ENCODE measurements at regions not wholly inside any gene's neighbourhood (a gene's known extent, or its start where the extent isn't known, plus 50 kb on each side); places are given as distances from the start of the nearest gene placed in this dataset.
A peak's percentile ranks its signal among the peaks of the same experiment; 100 is the strongest.
"Not testable (repeated sequence)": the region's sequence is repeated elsewhere in the genome, so short reads cannot be mapped to it uniquely, and the experiment has no call there.

DNA sequence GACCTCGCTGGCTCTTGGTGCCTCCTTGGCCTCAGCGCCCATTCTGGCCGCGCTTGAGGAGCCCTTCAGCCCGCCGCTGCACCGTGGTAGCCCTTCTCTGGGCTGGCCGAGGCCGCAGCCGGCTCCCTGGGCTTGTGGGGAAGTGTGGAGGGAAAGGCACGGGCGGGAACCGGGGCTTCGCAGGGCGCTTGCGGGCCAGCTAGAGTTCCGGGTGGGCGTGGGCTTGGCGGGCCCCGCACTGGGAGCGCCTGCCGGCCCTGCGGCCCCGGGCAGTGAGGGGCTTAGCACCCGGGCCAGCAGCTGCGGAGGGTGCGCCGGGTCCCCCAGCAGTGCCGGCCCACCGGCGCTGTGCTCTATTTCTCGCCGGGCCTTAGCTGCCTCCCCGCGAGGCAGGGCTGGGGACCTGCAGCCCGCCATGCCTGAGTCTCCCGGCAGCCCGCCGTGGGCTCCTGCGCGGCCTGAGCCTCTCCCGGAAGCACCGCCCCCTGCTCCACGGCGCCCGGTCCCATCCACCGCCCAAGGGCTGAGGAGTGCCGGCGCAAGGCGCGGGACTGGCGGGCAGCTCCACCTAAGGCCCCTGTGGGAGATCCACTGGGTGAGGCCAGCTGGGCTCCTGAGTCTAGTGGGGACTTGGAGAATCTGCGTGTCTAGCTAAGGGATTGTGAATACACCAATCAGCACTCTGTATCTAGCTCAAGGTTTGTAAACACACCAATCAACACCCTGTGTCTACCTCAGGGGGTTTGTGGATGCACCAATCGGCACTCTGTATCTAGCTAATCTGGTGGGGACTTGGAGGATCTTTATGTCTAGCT is 141.1 kb downstream of the SLCO4C1 start:
- FAIRE-seq; DNase-seq (ENCODE audit: insufficient read length, low spot score): not testable (repeated sequence)

DNA sequence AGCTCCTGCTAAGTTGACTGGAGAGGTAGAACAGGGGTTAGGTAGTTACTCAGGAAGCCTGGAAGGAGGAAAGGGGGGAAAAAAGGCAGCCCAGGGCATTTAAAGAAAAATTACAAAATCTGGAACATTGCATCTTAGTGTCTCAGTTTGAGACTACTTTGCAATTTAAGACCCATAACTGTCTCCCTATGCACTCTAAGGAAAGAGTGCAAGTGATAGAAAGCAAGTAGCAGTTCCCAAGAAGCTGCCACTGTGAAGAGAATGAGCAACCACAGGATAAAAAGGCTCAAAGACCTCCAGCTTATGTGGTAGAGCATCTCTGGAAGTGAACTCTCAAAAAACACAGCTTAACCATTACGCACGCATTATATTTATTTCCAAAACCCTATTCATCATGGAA is 141.8 kb downstream of the SLCO4C1 start:
- no peak for FAIRE-seq
- DNase-seq (ENCODE audit: insufficient read length, low spot score), result no peak

DNA sequence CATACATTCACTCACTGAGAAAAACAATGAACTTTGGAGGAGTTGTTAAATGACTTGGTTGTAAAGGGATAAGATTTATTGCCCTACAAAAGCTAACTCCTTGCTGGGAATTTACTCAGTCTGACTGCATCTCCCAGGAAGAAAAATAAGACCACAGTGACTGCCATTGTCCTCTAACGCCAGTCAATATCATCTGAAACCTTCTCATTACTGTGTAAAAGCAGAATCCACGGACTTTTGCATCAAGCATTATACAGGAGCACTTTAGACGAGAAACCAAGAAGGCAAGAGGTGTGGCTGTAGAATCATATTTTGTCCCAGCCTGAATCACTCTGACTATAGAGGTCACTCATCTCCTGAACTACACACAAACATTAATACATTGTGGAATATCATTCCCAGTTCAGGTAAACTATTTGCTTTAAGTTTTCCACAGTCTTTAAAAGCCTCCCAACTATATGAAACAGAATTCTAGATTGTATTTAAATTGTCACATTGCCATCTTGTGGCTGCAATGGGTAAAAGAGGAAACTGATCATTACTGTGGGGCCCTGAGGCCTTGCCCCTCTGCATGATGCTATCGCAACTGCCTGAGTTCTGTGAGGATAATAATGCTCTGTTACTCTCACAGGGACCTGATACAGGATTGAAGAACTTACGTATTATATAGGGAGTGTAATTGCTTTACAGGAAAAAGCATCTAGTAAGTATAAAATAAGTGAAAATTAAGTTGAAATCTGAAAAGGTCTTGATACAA is 142.9 kb downstream of the SLCO4C1 start:
- peak; percentile 19 for DNase-seq (ENCODE audit: insufficient read length, low spot score)
- no peak for FAIRE-seq

DNA sequence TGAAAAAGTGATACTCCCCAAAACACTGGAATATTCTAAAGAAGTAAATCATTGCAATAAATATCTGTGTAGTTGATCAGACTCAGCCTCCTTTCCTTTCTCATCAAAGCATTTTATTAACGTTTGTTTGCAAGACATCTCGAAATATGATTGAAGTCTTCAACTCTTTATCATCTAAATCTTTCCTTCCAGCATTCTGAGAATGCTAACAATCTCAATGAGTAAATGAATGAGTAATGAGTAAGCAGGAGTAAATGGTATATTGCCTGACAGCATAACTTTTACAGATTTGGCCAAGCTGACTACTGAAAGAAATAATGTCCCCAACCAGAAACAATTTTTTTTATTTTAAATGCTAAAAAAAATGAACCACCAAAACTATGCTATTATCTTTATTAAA is 157.1 kb downstream of the SLCO4C1 start:
- DNase-seq (ENCODE audit: insufficient read length, low spot score) (peak; percentile 2), FAIRE-seq (no peak)

DNA sequence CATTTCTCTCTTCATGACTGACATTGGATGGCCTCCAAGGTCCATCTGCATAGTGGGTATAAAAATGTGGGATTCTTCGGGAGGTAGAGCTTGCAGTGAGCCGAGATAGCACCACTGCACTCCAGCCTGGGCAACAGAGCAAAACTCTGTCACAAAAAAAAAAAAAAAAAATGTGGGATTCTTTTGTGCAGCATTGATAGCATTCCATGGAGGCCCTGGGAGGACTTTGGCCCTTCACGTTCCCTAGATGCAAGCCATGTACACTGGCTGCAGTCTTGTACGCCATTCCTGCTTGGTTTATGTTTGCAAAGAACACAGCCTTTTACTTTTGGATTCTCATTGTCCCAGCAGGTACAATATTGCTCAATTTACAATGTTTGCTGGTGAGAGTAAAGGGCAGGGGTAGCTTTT is 157.8 kb downstream of the SLCO4C1 start:
- DNase-seq (ENCODE audit: insufficient read length, low spot score) (no peak), FAIRE-seq (no peak)

DNA sequence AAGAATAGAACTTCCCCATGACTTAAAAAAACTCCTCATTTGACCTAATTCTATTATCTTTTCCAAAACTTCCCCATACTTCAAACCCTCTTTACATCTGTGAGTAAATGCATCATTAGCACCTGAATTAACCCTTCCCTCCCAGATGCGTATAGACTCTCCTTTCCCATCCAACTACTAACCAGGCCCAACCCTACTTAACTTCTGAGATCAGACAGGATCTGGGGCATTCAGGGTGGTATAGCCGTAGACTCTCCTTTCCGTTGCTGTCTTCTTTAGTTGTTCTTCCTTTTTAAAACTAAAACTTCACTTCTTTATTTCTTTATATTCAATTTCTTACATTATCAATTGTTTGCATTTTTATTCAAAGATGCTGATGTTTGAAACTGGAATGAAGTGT is 165.2 kb downstream of the SLCO4C1 start:
- no peak for FAIRE-seq
- DNase-seq (ENCODE audit: insufficient read length, low spot score), result no peak

DNA sequence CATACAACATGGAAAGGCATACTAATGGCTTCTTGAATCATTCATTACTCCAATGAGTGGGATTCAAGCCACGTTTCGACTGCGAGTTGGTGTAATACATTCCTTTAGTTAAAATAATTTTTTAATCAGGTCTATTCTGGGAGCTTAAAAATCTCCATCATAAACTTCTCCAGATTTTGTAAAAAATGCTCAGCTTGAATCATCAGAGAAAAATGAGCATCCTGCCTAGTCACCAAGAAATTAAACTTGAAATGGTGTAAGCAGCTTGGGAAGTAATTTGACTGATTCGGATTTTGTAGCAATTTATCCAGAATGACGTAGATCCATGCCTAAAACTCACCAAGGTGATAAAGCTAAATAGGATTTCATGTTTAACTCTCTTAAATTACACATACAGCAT is 165.7 kb downstream of the SLCO4C1 start:
- DNase-seq (ENCODE audit: insufficient read length, low spot score), result no peak
- FAIRE-seq, result no peak

DNA sequence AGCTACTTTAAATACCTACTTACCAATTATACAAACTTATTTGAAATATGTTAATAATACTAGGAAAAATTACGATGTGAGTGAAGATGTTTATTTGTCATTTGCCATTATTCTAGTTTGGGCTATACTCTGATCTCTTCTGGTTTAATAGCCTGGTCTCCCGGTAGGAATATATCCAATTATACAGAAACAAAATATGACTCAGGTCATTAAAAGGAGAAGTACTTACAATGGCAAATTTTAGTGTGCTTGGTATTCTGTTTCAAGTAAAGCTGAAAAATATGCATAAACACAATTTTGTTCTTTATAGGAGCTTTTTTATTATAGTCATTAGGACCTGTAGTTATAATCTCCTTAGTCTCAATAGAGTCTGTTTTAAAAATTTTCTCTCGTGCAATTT is 176.8 kb downstream of the SLCO4C1 start:
- DNase-seq (ENCODE audit: insufficient read length, low spot score) (no peak), FAIRE-seq (no peak)

DNA sequence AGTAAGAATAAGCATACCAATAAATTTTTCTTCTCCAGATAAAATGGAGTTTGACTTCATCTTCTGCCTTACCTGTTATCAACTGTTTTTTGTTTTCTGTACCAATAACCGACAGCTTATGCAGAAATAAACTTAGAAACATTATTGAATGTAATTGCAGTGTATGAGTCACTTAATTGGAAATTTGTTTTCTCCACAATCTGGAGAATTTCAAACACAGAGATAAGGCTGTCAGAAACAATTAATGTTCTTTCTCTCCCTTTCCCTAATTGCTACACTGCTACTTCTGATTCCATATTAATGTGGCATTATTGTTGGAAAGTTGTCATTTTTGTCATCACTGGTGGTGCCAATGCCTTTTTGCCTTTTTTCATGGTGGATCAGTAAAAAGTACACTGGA is 180.3 kb downstream of the SLCO4C1 start:
- no peak for DNase-seq (ENCODE audit: insufficient read length, low spot score)
- FAIRE-seq, result no peak

DNA sequence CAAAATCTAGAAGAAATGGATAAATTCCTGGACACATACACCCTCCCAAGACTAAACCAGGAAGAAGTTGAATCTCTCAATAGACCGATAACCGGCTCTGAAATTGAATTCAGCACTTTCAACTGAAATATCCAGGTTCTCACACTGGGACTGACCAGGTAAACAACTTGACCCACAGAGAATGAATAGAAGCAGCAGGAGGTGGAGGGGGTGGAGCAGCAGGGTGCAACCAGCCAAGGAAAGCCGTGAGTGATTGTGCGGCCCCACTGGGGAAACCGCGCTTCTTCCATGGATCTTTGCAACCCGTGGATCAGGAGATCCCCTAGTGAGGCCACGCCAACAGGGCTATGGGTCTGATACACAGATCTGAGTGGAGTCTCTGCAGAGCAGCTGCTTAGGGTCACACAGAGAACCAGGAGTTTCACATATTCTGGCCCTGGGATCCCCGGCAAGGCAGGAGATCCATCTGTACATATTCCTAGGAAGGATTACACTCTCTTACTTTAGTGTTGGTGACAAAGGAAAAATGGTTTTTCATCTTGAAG is 181.5 kb downstream of the SLCO4C1 start:
- DNase-seq (ENCODE audit: insufficient read length, low spot score) (no peak), FAIRE-seq (no peak)

DNA sequence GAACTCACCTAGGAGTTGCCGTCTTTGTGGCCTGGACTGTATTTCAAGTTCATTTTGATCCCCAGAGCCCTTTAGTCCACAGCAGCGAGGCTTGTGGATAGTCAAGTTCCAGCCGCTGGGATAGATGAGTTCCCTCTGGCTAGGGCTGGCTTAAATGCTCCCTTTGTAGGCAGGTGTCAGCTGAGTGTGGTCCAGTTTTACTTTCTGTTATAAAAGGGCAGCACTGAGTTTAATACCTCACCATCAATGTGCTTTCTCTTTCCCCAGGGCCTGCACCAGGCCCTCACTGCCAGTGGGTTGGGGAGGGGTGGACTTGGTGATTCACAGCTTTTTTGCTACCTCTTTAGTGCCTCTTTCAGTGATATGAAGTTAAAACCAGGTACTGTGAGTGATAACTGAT is 188.2 kb downstream of the SLCO4C1 start:
- DNase-seq (ENCODE audit: insufficient read length, low spot score) (no peak), FAIRE-seq (no peak)

DNA sequence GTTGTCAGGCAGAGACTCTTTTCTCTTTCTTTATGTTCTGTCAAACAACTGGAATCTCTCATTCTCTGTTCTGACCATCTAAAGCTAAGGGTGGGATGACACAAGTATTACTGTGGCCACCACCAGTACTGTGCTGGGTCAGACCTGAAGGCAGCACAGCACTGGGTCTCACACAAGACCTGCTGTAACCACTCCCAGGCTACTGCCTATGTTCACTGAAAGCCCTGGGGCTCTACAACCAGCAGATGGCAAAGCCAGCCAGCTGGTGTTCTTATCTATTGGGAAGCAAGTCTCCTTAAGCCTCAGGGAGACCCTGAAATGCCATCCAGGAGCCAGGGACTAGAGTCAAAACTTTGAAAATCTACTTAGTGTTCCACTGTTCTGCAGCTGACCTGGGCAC is 189.5 kb downstream of the SLCO4C1 start:
- DNase-seq (ENCODE audit: insufficient read length, low spot score) (no peak), FAIRE-seq (no peak)

DNA sequence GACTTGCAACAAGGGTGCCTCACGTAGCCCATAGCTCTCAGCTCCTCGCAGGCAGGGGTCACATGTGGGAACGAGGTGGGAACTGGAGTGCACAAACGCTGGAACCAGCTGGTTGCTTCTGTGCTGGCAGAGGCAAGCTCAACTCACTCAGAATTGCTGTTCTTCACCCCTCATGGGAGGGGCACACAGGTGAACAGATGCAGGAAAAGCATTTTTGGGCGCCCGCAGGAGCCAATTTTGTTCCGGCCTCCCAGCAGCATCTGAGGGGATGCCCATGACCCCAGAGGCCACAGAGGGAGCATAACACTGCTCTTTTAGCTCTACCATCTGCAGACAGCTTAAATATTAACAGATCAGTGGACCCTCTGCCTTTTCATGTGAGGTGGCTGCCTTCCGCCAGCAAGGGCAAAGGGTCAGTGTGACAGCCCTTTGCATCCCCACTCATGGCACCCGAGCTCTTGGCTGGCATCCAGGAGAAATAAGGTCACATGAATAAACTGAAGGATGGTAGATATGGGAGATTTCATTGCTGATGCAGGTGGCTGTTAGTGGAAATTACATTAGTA is 196.2 kb downstream of the SLCO4C1 start:
- no peak for FAIRE-seq
- DNase-seq (ENCODE audit: insufficient read length, low spot score), result no peak

DNA sequence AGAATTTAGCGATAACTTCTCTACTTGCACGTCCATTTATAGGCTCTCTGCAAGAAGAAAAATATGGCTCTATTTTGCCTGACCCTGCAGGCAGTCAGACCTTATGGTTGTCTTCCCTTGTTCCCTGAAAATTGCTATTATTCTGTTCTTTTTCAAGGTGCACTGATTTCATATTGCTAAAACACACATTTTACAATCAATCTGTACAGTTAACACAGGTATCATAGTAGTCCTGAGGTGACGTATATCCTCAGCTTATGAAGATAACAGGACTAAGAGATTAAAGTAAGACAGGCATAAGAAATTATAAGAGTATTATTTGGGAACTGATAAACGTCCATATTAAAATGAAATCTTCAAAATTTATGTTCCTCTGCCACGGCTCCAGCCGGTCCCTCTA is 197.0 kb downstream of the SLCO4C1 start:
- FAIRE-seq; DNase-seq (ENCODE audit: insufficient read length, low spot score): not testable (repeated sequence)

DNA sequence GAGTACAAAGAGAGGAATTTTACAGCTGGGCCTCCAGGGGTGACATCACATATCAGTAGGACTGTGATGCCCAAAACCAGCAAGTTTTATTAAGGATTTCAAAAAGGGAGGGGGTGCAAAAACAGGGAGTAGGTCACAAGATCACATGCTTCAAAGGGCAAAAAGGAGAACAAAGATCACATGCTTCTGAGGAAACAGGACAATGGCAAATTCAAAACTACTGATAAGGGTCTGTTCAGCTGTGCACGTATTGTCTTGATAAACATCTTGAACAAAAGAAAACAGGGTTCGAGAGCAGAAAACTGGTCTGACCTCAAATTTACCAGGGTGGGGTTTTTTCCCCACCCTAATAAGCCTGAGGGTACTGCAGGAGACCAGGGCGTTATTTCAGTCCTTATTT is 197.5 kb downstream of the SLCO4C1 start:
- not testable (repeated sequence) for DNase-seq (ENCODE audit: insufficient read length, low spot score); FAIRE-seq

DNA sequence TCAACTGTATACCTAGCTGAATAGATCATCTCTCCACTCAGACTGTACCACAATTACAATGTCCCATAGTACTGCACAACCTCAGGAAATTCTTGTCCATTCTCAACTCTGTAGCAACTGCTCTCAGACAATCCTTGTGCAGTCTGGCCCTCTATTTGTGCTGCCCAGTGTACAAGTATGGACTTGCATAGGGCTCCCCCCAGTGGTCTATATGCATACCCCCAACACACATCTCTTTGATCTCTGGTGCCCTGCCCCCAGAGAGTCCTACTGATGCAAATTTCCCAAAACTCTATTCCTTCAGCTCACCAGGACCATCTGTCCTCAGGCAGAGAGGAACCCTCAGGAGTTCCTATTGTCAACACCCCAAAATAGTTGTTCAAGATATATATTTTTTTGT is 205.3 kb downstream of the SLCO4C1 start:
- DNase-seq (ENCODE audit: insufficient read length, low spot score), result peak; percentile 10
- FAIRE-seq, result no peak

DNA sequence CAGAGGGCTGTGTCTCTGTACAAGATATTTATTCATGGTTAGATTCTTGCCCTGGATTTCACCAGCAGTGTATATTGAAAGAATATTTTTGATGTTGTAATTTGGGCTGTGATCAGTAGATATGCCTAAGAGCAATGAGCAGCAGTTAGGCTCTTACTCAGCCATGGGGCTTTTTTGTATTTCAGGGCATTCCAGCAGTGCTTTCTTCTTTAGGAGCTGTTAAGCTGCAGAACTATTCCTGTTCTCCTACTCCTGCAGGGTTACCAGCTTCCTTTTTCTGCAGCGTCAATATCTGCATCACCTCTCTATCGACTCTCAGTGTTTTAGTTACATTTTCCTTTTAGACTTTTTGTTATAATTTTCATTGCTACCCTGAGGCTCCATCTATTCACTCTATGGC is 206.2 kb downstream of the SLCO4C1 start:
- DNase-seq (ENCODE audit: insufficient read length, low spot score) (no peak), FAIRE-seq (no peak)

DNA sequence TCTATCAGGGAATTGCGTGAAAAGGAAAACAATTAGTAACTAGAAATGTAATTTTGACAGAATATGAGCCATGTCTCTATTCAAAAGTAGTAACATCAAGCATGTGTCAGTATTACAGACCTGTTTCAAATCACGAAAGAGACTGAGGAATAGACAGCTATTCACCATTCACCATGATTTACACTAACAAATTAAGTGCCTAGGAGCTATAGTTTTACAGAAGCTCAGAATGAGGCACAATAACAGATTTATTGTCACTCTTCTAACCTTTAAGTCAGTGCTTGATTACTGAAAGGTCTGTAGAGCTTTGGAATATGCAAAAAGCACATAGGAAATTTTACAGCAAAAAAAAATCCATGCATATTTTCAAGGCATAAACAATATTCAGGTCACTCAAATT is 208.2 kb downstream of the SLCO4C1 start:
- no peak for DNase-seq (ENCODE audit: insufficient read length, low spot score)
- FAIRE-seq, result no peak

DNA sequence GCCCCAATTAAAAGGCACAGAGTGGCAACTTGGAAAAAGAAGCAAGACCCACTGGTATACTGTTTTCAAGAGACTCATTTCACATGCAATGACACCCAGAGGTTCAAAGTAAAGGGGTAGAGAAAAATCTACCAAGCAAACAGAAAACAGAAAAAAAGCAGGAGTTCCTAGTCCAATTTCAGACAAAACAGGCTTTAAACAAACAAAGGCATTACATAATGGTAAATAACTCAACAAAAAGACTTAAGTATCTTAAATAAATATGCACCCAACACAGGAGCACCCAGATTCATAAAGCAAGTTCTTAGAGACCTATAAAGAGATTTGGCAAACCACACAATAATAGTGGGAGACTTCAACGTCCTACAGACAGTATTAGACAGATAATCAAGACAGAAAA is 215.8 kb downstream of the SLCO4C1 start:
- FAIRE-seq (no peak), DNase-seq (ENCODE audit: insufficient read length, low spot score) (no peak)

DNA sequence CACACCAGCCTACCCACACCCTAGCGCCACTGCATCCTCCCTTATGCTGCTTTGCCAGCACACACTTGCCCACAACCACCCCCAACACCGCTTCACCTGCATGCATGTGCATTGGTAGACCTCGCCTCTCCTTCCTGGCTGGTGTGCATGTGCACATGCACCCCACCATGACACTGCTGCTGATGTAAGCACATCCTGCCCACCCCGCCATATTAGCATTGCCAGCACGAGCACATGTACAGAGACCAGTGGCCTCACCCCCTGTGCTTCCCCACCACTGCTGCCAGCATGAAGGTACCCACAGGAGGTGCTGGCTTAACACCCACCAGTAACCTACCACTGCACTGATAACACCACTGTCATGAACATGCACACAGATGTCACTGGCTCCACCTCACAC is 218.2 kb downstream of the SLCO4C1 start:
- FAIRE-seq (peak; percentile 51), DNase-seq (ENCODE audit: insufficient read length, low spot score) (no peak)

DNA sequence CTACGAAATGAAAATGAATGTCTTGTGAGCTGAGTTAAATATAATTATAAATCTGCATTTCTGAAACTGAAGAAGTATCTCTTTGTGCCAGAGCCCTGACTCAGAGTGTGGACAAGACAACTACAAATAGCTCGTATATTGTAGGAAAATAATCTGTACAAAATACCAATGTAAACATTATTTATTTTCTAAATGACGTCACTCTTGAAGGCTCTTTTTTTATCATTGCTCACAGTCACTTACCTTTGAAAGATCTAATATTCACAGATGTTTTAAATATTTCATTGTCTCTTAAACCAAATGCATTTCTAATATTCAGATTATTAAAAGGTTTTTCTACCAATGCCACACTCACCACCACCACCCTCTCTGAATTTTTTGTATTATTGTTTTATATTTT is 226.1 kb downstream of the SLCO4C1 start:
- FAIRE-seq (no peak), DNase-seq (ENCODE audit: insufficient read length, low spot score) (no peak)

DNA sequence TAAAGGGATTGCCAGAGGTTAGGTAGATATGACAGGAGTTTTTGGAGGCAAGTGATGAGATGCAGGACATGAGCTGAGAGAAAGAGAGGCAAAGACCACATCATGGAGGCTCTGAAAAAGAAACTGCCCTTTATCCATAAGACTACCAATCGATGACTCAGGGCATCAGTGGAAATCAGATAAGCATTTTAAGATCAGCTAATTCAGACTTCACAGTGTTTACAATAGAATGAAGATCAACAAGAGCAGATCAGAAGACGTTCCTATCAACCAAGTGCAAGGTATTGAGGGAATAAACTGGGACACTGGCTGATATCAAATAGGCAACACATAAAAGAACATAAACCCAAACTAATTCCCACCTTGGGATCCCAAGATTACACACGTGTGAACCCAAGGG is 227.2 kb downstream of the SLCO4C1 start:
- DNase-seq (ENCODE audit: insufficient read length, low spot score), result no peak
- FAIRE-seq, result no peak

All from HTR-8/SVneo (cell line).